ENCODE measurements at regions not wholly inside any gene's neighbourhood (a gene's known extent, or its start where the extent isn't known, plus 50 kb on each side); places are given as distances from the start of the nearest gene placed in this dataset.

DNA sequence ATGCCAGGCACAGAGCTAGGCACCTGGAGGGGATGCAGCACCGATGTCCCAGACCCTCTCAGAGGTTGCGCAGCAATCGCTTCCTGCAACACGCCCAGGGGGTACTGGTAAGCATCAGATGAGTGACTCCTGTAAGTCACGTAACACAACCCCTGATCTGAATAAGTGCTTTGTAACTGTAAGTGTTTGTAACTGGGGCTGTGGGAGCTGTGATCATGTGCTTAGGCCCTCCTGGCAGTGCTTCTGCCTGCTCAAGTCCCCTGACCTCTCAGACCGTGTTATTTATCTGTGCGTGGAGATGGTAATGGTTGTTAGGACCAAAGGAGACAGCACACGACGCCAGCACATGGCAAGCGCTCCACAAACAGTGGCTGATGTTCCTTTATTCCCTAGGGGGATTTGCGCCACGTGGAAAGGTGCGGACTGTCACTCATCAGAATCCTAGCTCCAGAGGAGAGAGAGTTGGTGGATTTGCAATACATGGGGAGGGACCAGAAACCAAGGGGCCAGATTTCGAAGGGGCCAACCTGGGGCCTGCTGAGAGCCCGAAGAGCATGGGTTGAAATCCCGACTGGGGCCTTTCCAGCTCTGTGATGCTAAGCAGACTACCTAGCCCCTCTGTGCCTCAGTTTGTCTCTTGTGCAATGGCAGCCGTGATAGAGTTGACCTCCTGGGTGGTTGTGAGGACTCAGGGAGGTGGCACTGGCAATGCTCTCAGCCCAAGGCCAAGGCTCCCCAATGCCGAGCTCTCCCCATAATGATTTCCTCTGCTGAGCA, 151.8 kb downstream of the IRF8 start:
- no peak for TF ChIP-seq POLR2A (IDR thresholded peaks at IDR 0.05; ENCODE audit: low read depth, low read length)
- TF ChIP-seq TAF1 (IDR thresholded peaks at IDR 0.05; ENCODE audit: low read depth, low read length) = no peak
- TF ChIP-seq POLR2AphosphoS5 (IDR thresholded peaks at IDR 0.05; ENCODE audit: low read depth, low read length) = no peak
- no peak for TF ChIP-seq POU2F2 (IDR thresholded peaks at IDR 0.05; ENCODE audit: low read depth, low read length)
